ENCODE measurements at regions not wholly inside any gene's neighbourhood (a gene's known extent, or its start where the extent isn't known, plus 50 kb on each side); places are given as distances from the start of the nearest gene placed in this dataset.

DNA sequence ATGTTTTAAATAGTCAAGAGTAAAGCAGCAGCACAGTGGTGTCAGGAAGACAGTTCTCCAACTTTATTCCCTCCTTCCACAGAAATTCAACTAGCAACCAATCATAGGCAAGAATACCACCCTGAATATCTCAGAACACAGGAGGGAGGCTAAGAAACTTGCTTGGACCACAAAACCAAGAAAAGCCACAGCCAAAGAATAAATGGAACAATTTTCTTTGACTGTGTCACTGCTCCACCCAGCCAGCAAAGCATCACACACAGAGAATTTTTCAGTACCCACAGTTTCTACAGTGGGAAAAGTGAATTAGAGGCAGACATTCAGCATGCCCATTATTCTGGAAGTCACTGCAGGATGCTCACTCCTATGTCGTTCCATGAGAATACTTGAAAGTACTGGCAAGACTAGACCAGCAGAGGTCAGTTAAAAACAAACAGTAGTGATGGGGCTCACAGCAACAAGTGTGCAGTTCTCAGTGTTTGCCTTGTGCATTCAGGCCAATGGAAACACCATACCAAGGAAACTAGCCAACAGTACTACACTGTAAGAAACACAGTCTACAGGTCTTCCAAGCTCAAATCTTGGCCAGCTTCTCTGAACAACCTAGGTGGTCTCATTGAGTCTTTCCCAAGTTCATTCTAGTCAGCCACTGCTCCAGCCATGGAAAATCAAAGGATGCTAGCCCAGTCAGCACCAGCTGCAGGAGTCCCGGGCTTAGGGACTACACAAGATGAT is 56.8 kb upstream of the FOXG1 start:
- no peak for DNase-seq (ENCODE audit: low read depth, low spot score)
- H3K27ac ChIP-seq = no peak overlapping the region
- H3K4me3 ChIP-seq = no peak overlapping the region
- H3K9ac ChIP-seq (ENCODE audit: insufficient read length) = no peak overlapping the region
- no peaks in the 10 kb centered on the region for H3K9me3 ChIP-seq (ENCODE audit: low read depth, low read length)
- no peaks in the 10 kb centered on the region for H3K36me3 ChIP-seq (ENCODE audit: insufficient read depth, low read length)
- TF ChIP-seq EZH2 (IDR thresholded peaks at IDR 0.05) (no peak), POLR2AphosphoS5 (IDR thresholded peaks at IDR 0.05; ENCODE audit: borderline replicate concordance, low read depth, low read length) (no peak), FOXP2 (optimal IDR thresholded peaks at IDR 0.05; ENCODE audit: control extremely low read depth, extremely low read length, insufficient read depth) (no peak)
